ENCODE measurements at regions not wholly inside any gene's neighbourhood (a gene's known extent, or its start where the extent isn't known, plus 50 kb on each side); places are given as distances from the start of the nearest gene placed in this dataset.
"Not testable (repeated sequence)": the region's sequence is repeated elsewhere in the genome, so short reads cannot be mapped to it uniquely, and the experiment has no call there.

DNA sequence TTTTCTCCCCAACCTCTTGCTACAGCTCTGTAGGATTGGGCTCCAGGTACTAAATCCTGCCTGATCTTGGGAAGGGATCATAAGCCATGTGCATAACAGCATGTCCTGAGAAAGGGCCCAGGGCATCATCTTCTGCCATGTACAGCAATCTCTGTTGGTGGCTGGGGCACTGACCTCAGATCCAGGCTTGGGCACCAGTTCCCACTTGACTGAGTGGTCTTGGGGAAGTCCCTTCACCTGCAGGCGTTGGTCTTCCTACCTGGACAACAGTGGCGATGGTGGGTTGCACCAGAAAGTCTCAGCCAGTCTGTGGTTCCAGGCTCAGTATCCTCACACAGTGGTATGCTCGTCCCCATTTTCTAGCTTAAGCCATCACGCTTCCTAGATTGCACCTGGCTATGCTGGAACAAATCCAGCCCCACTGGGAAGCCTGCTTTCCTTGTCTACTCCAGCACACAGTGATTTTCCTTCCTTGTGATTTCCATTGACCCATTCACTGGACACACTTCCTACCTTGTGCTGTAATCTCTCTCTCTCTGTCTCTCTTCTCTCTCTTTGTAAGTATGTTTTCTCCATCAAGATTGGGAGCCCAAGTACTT is 121.7 kb upstream of the PITX1 start:
- no peak for DNase-seq

- DNase-seq = no peak
Measured at GRCh38 chr5:135154961-135155360, 120.9 kb upstream of the PITX1 start.

DNA sequence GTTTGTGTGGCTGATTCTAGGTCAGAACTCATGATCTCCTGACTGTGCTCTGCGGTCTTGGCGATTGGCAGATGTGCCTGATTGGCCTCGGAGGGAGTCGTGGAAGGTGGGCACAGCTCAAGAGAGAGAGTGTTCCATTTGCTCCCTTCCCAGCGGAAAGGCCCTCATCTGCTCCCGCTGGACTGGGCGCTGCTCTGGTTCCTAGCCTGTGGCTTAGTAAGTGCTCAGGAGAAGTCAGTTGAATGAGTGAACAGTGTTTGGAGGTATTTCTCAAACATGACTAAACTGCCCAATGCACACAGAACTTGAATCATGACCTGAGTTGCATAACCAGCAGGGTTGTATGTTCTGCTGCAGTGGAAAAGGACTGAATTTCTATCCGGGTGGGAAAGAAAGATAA is 120.2 kb upstream of the PITX1 start:
- no peak for DNase-seq

- no peak for DNase-seq
Measured at GRCh38 chr5:135153661-135154060, 119.6 kb upstream of the PITX1 start.

DNA sequence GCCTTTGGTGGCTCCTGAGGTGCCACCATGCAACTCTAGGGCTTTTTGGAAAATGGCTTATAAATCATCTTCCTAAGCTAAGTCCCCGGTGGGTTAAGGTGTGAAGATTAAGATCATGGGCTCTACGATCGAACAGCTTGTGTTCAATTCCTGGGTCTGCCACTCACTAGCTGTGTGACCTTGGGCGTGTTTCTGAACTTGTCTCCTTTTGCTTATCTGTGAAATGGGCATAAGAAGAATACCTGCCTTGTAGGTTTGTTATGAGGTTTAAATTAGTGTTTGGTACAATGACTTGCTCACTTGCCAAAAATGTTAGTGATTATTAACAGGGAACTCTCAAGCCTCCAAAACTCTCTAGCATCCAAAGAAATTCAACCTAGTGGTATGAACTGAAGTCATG is 119.2 kb upstream of the PITX1 start:
- DNase-seq = no peak

DNA sequence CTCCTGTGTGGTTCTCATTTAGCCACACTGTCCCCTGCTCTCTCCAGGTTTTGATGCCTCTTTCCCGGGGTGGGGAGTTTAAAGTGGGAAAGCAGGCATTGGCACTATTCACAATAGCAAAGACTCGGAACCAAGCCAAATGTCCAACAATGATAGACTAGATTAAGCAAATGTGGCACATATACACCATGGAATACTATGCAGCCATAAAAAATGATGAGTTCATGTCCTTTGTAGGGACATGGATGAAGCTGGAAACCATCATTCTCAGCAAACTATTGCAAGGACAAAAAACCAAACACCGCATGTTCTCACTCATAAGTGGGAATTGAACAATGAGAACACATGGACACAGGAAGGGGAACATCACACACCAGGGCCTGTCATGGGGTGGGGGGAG is 117.6 kb upstream of the PITX1 start:
- not testable (repeated sequence) for DNase-seq

DNA sequence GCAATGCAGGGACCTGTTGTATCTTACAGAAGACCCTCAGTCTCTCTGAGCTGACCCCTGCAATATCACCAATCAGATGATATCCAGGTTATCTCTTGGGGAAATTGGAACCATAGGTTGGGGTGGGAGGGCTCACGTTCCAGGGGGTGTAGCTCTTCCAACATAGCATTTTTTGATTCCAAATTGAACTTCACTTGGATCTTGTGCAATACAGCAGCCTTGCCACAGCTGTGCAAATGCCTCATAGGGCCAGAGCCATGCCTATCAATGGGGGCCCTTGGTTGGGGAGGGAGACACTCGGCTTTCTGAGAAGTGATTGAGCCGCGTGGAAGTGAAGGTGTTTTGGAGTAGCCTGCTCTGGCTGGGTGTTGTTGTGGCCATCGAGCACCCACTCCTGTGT is 117.2 kb upstream of the PITX1 start:
- DNase-seq = no peak

DNA sequence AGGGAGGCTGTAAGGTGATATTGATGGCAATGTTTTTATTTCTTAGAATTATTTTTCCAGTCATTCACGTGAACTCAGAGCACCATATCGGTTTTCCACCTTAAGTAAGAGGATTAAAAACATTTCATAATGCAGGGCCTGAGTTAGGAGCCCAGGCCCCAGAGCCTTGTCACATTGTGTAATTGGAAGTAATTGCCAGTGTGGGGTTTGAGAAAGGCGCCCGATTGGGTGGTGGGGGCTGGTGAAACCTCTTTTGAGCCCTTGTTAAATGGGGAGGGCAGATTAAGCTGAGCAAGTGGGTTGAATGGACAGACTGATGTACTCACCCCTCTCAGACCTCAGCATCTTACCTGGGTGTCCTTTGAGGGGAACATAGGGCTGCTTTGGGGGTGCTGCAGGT is 116.7 kb upstream of the PITX1 start:
- no peak for DNase-seq

DNA sequence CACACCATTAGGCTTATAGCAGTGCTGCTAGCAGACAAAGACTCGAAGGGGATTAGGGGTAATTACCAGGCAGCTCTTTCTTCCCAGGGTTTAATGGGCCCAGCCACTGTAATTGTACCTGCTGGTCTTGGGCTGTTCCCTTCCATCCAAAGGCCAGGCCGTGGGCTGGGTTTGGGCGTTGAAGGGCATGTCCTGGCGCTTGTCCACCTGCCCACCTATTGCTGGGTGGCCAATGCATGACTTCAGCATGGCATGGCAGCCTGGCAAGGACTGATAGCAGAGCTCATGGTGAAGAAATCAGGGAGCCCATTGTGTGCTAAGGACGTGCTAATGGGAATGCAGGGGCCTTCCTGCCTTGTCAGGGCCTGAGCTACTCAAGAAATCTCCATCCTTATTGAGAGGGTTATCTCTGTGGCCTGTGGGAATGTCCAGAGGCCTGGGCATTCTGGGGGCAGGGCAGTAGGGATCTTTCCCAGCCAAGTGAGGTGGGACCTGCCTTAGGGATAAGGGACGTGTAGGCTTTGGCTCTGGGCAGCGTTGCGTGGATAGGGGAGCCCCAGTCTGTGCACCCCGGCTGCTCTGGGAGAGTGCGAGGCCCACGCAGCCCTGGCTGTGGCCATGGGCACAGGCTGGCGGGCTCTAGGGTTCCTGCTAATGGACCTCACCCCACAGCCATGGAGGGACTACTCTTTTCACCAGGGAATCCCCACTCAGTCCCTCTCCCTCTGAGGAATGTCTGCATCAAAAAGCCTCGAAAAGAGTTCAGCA is 116.1 kb upstream of the PITX1 start:
- DNase-seq = no peak

DNA sequence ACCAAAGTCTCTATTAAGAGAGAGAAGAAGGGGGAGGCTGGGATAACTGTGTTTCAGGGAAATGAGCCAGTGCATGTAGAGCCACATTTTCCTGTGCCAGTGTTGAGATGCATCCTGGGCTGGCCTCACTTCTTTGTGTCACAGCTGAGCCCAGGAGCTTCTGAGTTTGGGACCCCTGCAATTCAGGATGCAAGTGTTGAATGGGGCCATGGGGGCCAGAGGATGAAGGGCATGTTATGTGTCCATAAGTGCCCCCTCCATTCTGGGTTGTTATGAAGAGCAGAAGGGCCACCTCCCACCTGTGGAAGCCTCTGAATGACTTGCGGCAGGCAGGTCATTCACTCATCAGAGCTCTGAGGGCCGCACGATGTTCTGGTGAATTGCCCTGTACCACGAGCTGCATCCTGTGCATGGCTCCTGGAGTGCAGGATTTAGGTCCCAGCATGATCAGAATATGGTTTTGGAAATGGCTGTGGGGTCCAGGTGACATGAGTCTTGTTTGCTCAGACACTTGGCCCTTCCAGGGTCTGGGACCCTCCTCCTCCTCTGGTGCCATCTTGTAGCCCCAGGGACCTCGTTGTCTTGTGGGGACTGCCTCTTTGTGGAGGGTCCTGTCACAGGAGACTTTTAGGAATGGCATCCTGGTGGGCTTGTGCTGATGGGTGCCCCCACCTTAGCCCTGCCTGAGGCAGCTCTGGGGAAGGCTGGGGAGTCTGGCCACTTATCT is 115.4 kb upstream of the PITX1 start:
- no peak for DNase-seq

DNA sequence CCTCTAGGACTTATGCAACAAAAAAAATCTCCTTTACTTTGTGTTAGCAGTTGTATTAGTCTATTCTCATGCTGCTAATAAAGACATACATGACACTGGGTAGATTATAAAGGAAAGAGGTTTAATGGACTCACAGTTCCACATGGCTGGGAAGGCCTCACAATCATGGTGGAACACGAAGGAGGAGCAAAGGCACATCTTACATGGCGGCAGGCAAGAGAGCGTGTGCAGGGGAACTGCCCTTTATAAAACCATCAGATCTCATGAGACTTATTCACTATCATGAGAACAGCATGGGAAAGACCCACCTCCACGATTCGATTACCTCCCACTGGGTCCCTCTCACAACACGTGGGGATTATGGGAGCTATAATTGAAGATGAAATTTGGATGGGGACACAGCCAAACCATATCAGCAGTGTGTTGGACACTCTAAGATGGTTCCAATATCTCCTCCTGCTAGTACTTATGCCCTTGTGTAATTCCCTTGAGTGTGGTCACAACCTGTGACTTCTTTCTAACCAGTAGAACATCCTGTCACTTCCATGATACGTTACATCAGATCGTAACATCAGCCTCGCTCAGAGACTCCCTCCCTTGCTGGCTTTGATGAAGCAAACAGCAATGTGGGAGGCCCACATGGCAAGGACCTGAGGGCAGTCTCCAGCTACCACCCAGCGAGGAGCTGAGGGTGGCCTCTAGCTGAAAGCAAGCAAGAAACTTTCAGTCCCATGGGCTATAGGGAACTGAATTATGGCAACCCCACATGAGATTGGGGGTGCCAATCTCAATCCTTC is 113.5 kb upstream of the PITX1 start:
- DNase-seq = no peak

GRCh38 chr5:135145985-135146384 is 112.0 kb upstream of the PITX1 start:
- DNase-seq = no peak

DNA sequence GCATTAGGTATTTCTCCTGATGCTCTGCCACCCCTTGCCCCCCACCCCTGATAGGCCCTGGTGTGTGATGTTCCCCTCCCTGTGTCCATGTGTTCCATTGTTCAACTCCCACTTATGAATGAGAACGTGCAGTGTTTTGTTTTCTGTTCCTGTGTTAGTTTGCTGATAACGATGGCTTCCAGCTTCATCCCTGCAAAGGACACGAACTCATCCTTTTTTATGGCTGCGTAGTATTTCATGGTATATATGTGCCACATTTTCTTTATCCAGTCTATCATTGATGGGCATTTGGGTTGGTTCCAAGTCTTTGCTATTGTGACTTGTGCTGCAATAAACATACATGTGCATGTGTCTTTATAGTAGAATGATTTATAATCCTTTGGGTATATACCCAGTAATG is 109.7 kb upstream of the PITX1 start:
- DNase-seq = not testable (repeated sequence)

DNA sequence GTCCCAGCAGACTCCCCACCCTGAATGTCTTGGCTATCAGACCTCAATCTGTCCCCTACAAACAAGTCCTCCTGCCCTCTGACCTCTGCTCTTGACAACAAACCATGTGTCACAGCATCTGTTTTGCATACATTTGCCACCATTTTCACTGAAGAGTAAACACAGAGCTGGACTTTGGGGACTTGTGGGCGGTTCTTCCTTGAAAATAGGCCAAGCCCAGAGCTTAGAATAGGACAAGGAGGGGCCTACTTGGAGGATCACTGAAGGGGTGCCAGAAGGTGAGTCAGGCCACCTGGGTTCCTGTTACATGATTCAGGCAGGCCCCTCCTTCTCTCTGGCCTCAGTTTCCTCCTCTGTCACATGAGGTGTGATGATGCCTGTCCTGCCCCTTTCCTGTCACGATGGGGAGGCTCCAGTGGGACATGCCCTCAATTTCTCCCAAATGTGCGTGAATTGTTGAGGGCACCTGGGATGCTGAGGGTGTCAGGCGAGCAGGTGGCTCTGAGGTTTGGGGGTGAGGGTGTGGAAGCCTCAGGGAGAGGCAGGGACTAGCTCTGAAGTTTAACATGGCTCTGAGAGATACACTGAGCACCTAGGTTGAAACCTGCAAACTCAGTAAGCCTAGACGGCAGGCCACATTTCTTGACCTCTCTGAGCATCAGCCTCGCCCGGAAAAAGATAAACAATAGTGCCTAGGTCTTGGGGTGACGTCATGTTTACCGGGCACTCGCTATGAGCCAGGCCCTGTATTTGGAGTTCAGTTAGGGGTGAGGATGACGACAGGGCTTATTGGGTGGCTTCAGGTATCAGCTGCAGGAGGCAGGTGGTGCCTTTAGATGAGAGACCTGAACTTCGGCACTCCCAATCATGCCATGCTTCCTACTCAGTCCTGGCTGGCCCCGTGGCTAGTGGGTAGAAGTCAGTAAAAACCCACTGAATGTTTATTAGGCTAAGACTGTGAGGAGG is 107.6 kb upstream of the PITX1 start:
- DNase-seq = no peak

DNA sequence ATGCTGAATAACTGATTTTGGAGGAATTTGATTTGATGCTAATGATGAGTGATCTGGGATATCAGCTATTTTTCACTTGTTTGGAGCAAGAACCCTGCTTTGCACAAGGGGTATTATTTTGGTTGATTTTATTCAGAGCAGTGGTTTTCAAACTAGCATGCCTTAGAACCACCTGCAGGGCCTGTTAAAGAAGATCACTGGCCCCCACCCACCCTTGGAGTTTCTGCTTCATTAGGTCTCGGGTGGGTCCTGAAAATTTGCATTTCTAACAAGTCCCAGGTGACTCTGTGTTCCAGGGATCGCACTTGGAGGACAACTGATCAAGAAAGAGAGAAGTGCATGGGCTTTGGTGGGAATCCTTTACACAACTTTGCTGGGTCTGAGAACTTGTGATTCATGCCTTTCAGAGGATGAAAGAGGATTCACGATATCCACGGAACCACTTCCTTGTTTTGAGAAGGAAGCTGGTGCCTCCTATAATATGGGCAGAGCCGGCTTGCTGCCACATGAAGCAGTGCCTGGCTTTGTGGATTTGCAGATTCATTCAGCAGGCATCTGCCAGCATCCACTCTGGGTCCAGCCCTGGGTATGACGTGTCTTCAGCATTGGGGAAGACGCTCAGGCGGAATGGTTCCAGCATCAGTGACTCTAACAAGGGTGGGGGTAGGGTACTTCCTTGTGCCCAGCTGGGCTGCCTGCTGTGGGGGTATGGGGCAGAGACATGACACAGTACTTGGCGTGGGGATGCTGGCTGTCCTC is 106.6 kb upstream of the PITX1 start:
- no peak for DNase-seq

GRCh38 chr5:135139381-135140134 is 105.5 kb upstream of the PITX1 start:
- no peak for DNase-seq

- DNase-seq = no peak
Measured at GRCh38 chr5:135138116-135138850, 104.3 kb upstream of the PITX1 start.

DNA sequence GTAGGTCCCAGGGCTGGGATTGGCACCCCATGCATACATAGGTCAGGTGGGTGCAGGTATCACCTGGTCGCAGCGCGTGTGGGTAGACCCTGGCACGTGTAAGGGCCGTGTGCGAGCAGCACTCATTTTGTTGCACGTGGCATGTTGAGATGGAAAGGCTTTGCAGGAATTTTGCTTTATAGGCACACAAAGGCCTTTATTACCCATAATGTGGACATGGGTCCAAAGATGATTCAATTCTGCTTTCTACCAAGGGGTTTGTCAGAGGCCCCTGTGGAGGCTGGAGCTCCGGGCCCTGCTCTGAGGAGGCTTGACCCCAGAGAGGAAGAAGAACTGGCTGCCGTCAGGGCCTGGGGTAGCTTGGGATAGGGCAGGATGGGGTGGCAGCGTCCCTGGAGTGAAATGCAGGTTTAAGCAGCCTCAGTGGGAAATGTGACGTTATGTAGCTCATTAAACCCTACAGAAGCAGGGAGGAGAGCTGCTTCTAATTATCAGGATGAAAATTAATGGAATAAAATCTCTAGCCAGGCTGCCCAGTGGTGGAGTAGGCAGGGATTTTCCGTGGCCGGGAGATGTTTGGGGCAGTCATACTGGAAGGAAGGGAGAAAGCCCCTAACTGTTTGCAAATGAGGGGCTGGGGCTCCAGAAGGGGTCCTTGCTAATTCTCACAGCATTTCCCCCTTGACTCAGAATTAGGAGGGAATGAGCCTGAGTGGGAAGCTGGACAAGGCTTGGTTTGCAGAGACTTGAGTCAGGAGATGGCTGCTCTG is 103.3 kb upstream of the PITX1 start:
- DNase-seq = no peak

GRCh38 chr5:135136546-135136945 is 102.5 kb upstream of the PITX1 start:
- DNase-seq = no peak
